ENCODE measurements at regions not wholly inside any gene's neighbourhood (a gene's known extent, or its start where the extent isn't known, plus 50 kb on each side); places are given as distances from the start of the nearest gene placed in this dataset.

GRCh38 chr18:61274416-61274960 lies 58.7 kb upstream of the CDH20 start:
- Mint-ChIP-seq H3K9me3 (peaks cover 0 to 7% of the 10 kb centered on the region in 2 donors), H3K27me3 (ENCODE audit: low read depth) (no peaks in the 10 kb centered on the region), H3K4me3 (no peak overlapping the region), H3K27ac (no peak overlapping the region), H3K36me3 (ENCODE audit: insufficient read depth in 2 of 2) (no peaks in the 10 kb centered on the region), H3K4me1 (ENCODE audit: low read depth) (no peaks in the 10 kb centered on the region)
- no peak for ATAC-seq (replicated peaks in 1 of 2)
- DNase-seq = no peak

- no peak for DNase-seq
- H3K9me3 Mint-ChIP-seq = peaks cover 0 to 13% of the 10 kb centered on the region in 2 donors
- no peak overlapping the region for H3K4me3 Mint-ChIP-seq
- no peaks in the 10 kb centered on the region for H3K27me3 Mint-ChIP-seq (ENCODE audit: low read depth)
- no peaks in the 10 kb centered on the region for H3K4me1 Mint-ChIP-seq (ENCODE audit: low read depth)
- ATAC-seq (replicated peaks in 1 of 2) = no peak
- no peak overlapping the region for H3K27ac Mint-ChIP-seq
- no peaks in the 10 kb centered on the region for H3K36me3 Mint-ChIP-seq (ENCODE audit: insufficient read depth in 2 of 2)
These were observed 55.4 kb upstream of the CDH20 start for GRCh38 chr18:61277808-61278207.

GRCh38 chr18:61281431-61281830 lies 51.8 kb upstream of the CDH20 start:
- no peaks in the 10 kb centered on the region for H3K4me1 Mint-ChIP-seq (ENCODE audit: low read depth)
- no peak overlapping the region for H3K4me3 Mint-ChIP-seq
- no peak overlapping the region for H3K27ac Mint-ChIP-seq
- peaks cover 0 to 11% of the 10 kb centered on the region in 2 donors for H3K9me3 Mint-ChIP-seq
- no peaks in the 10 kb centered on the region for H3K27me3 Mint-ChIP-seq (ENCODE audit: low read depth)
- DNase-seq (no peak), ATAC-seq (replicated peaks in 1 of 2) (no peak)
- no peaks in the 10 kb centered on the region for H3K36me3 Mint-ChIP-seq (ENCODE audit: insufficient read depth in 2 of 2)

GRCh38 chr18:61282926-61283325 lies 50.3 kb upstream of the CDH20 start:
- DNase-seq (no peak), ATAC-seq (replicated peaks in 1 of 2) (no peak)
- no peaks in the 10 kb centered on the region for H3K27me3 Mint-ChIP-seq (ENCODE audit: low read depth)
- H3K4me3 Mint-ChIP-seq = no peak overlapping the region
- no peak overlapping the region for H3K27ac Mint-ChIP-seq
- H3K36me3 Mint-ChIP-seq (ENCODE audit: insufficient read depth in 2 of 2) = no peaks in the 10 kb centered on the region
- H3K9me3 Mint-ChIP-seq = peaks cover 0 to 8% of the 10 kb centered on the region in 2 donors
- no peaks in the 10 kb centered on the region for H3K4me1 Mint-ChIP-seq (ENCODE audit: low read depth)

Data from activated T-cell treated with anti-CD3 and anti-CD28 coated beads, Interleukin-2, amount 50 U/mL, for 72 hours (primary cell).